Stomach (tissue), 8 donors: ENCODE measurements at regions not wholly inside any gene's neighbourhood (a gene's known extent, or its start where the extent isn't known, plus 50 kb on each side); places are given as distances from the start of the nearest gene placed in this dataset.

Experiments
- DNase-seq, 2 donors: peaks; one replicate each; pipeline versions ENCODE4 v3.0.0 to v3.0.0-alpha.2; 2013 to 2019
- H3K27ac ChIP-seq, 5 donors: fragments of 200-600 bp in 4 of 5; sonication (generic) in 4 of 5; one replicate each; pipeline ENCODE4 v1.5.1; 2013 to 2019; ENCODE audit warnings: mild to moderate bottlenecking in 1 of 5, moderate library complexity in 1 of 5
- H3K27me3 ChIP-seq, 3 donors: fragments of 200-600 bp; sonication (generic); one replicate each; pipeline ENCODE4 v1.5.1; 2017 to 2019; ENCODE audit warnings: mixed run types in 1 of 3
- H3K36me3 ChIP-seq, 4 donors: fragments of 200-600 bp; sonication (generic); 1 replicate in 3 of 4; 2 replicates in 1 of 4; pipeline ENCODE4 v1.5.1; 2016 to 2019
- H3K4me1 ChIP-seq, 4 donors: fragments of 200-600 bp; sonication (generic); one replicate each; pipeline ENCODE4 v1.5.1; 2016 to 2019
- H3K4me3 ChIP-seq, 4 donors: fragments of 200-600 bp; sonication (generic) in 3 of 4; one replicate each; pipeline ENCODE4 v1.5.1; 2016 to 2019; ENCODE audit warnings: mild to moderate bottlenecking in 1 of 4
- H3K9me3 ChIP-seq, 4 donors: fragments of 200-600 bp; sonication (generic); one replicate each; pipeline ENCODE4 v1.5.1; 2016 to 2019
- EP300 ChIP-seq: sonication (generic); formaldehyde crosslinking; IDR thresholded peaks from one replicate; pipeline ENCODE4 v1.6.1; 2017; ENCODE audit warnings: antibody characterized with exemption
- POLR2A ChIP-seq, 4 donors: fragments of 450-650 bp; IDR thresholded peaks; one replicate each; pipeline ENCODE4 v1.6.1; 2016; ENCODE audit warnings: antibody characterized with exemption in 4 of 4, control low read depth in 2 of 4, mild to moderate bottlenecking in 1 of 4, moderate library complexity in 1 of 4
- POLR2AphosphoS5 ChIP-seq, 3 donors: sonication (generic); formaldehyde crosslinking; IDR thresholded peaks; one replicate each; pipeline ENCODE4 v1.6.1; 2016; ENCODE audit warnings: antibody characterized with exemption in 3 of 3
- WGBS, 5 donors: extraction: QIAGEN DNeasy Blood & Tissue Kit in 3 of 5; methylation state at CpG; one replicate each; pipeline versions ENCODE4 v1.1.5 to v1.1.7; 2013 to 2018; 5-methylcytosine and 5-hydroxymethylcytosine counted together
- intact Hi-C: fragments of 100-400 bp; cut with DNase I; formaldehyde crosslinking; loops from one replicate; pipeline ENCODE4 v1.15.1; 2023; ENCODE audit warnings: low total_unique reads
- TF ChIP-seq, protein P1 (sequence below), 7 experiments: fragments of 450-650 bp in 4 of 7; fragments of 200-600 bp in 3 of 7; sonication (generic) in 3 of 7; IDR thresholded peaks; one replicate each; pipeline ENCODE4 v1.5.1; 2016 to 2019; ENCODE audit warnings: antibody characterized with exemption in 7 of 7, control low read depth in 2 of 7, mild to moderate bottlenecking in 1 of 7
- donor health status: healthy with polysubstance abuse.
- donor health status: Bipolar disorder and iron deficiency.
- donor health status: healthy.

DNA sequence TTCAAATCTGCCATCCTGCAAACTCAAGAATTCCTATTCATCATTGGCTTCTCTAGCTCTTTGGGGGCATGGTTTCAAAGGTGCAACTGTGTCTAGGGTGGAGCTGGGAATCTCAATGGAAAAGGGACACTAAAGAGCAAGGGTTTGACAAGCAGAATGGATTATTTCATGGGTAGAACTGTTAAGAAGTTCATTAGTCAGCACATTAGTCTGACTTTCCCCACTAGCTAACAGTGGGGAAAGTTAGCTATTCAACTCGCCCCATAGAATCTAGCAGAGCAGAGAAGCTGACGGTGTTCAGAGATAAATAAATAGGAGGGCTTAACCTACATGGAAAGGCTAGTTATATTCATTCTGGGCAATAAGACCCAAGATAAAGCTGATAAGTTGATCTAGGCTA lies 153.9 kb downstream of the EMP1 start:
- no peak for DNase-seq
- H3K27me3 ChIP-seq, result no peaks in the 10 kb centered on the region
- 54 to 93% (median 65%) methylated on average over 2 of the region's 2 CpGs for WGBS, 5 donors
- intact Hi-C loops, result no loop called here
- H3K4me3 ChIP-seq, result no peak overlapping the region
- TF ChIP-seq, protein P1, sequence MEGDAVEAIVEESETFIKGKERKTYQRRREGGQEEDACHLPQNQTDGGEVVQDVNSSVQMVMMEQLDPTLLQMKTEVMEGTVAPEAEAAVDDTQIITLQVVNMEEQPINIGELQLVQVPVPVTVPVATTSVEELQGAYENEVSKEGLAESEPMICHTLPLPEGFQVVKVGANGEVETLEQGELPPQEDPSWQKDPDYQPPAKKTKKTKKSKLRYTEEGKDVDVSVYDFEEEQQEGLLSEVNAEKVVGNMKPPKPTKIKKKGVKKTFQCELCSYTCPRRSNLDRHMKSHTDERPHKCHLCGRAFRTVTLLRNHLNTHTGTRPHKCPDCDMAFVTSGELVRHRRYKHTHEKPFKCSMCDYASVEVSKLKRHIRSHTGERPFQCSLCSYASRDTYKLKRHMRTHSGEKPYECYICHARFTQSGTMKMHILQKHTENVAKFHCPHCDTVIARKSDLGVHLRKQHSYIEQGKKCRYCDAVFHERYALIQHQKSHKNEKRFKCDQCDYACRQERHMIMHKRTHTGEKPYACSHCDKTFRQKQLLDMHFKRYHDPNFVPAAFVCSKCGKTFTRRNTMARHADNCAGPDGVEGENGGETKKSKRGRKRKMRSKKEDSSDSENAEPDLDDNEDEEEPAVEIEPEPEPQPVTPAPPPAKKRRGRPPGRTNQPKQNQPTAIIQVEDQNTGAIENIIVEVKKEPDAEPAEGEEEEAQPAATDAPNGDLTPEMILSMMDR (IDR thresholded peaks at IDR 0.05), result no peak
- no peak for TF ChIP-seq POLR2A (IDR thresholded peaks at IDR 0.05)
- TF ChIP-seq EP300, result no peak
- TF ChIP-seq POLR2AphosphoS5 (IDR thresholded peaks at IDR 0.05), result no peak
- H3K4me1 ChIP-seq, result no peaks in the 10 kb centered on the region
- H3K27ac ChIP-seq, result no peak overlapping the region
- H3K9me3 ChIP-seq, result no peaks in the 10 kb centered on the region
- H3K36me3 ChIP-seq, result no peaks in the 10 kb centered on the region

DNA sequence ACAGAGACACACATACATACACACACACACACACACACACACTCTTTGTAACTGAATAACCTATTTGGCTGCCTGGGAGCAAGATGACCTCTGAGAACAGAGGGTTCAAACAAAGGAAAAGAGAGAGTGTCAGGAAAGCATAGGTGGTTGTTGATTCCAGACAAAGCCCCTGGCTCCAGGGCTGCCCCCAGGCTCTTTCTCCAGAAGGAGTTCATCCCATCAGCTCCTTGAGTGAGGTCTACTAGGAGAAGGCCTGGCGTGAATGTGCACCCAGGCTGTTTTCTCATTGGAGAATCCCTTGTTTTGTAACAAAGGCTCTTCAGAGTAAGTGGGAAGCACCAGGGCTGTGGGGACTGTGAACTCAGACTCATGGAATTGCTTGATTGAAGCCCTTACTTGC lies 151.9 kb downstream of the EMP1 start:
- TF ChIP-seq, protein P1 (IDR thresholded peaks at IDR 0.05), result no peak
- TF ChIP-seq POLR2AphosphoS5 (IDR thresholded peaks at IDR 0.05), result no peak
- no peak for TF ChIP-seq POLR2A (IDR thresholded peaks at IDR 0.05)
- TF ChIP-seq EP300, result no peak
- Histone ChIP-seq H3K27ac (no peak overlapping the region), H3K27me3 (no peaks in the 10 kb centered on the region), H3K36me3 (no peaks in the 10 kb centered on the region), H3K9me3 (no peaks in the 10 kb centered on the region), H3K4me1 (no peaks in the 10 kb centered on the region), H3K4me3 (no peak overlapping the region)
- intact Hi-C loops, result no loop called here
- 70 to 93% (median 87%) methylated on average over 1 of the region's 1 CpG for WGBS, 5 donors
- no peak for DNase-seq

DNA sequence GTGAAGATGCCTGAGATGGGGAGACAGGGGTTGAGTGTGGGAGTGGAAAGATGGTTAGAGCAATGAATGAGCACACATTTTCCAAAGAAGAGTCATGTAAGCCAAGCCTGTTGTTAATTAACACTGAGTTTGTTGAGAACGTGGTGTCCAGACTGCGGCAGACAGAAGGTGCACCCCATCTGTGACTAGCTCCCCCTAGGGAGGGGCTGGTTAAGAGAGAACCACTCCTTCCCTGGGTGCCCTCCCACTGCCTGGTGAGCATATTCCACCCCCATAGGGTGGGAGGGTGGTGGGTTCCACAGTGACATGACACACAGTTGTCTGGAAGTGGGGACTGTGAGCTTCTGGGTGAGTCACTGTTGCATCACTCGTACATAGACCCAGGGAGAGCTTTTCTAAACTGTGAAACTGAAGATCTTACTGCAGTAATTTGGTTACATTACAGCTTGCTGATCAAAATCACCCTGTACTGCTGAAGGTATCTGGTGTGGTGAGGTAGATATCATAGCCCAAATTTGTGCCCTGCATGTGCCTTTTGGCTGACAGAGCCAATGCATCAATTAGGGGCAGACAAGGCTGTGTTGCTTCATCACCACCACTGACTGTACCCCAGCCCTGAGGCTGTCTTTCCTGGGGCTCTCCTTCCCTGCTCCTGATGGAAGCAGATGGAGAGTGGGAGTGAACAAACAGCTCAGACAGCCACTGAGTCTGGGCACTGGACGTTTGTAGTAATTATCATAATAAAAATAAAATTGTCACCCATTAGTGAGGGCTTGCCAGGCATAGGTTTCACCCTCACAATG lies 150.9 kb downstream of the EMP1 start:
- no peak overlapping the region for H3K27ac ChIP-seq
- WGBS, 5 donors, result 55 to 66% (median 58%) methylated on average over 4 of the region's 4 CpGs
- intact Hi-C loops, result no loop called here
- no peaks in the 10 kb centered on the region for H3K27me3 ChIP-seq
- H3K4me3 ChIP-seq, result no peak overlapping the region
- DNase-seq, result no peak
- no peak for TF ChIP-seq EP300
- TF ChIP-seq, protein P1 (IDR thresholded peaks at IDR 0.05), result no peak
- no peak for TF ChIP-seq POLR2AphosphoS5 (IDR thresholded peaks at IDR 0.05)
- no peaks in the 10 kb centered on the region for H3K9me3 ChIP-seq
- H3K4me1 ChIP-seq, result no peaks in the 10 kb centered on the region
- no peaks in the 10 kb centered on the region for H3K36me3 ChIP-seq

DNA sequence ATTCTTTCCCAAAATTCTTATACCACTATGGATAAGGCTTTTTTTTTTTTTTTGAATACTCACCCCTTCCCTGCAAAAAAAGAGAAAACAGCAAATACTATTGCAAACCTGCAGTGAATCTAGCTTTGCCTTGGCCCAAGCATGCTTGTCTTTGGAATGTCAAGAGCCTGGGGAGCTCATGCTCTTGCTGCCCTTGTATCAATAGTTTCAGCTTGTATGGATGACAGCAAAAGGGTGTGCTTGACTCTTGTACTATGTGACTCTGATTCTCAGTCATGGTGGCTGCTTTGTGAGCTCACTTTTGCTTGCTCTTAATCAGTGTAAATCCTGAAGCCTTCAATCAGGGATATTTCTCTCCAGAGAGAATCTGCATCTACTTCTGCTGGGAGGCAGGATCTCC lies 149.2 kb downstream of the EMP1 start:
- Histone ChIP-seq H3K4me3 (no peak overlapping the region), H3K4me1 (no peaks in the 10 kb centered on the region), H3K27ac (no peak overlapping the region), H3K9me3 (no peaks in the 10 kb centered on the region), H3K36me3 (no peaks in the 10 kb centered on the region), H3K27me3 (no peaks in the 10 kb centered on the region)
- DNase-seq, result no peak
- no peak for TF ChIP-seq POLR2A (IDR thresholded peaks at IDR 0.05)
- no peak for TF ChIP-seq EP300
- TF ChIP-seq POLR2AphosphoS5 (IDR thresholded peaks at IDR 0.05), result no peak
- TF ChIP-seq, protein P1 (IDR thresholded peaks at IDR 0.05), result no peak
- intact Hi-C loops, result no loop called here
